ENCODE measurements at regions not wholly inside any gene's neighbourhood (a gene's known extent, or its start where the extent isn't known, plus 50 kb on each side); places are given as distances from the start of the nearest gene placed in this dataset.
A peak's percentile ranks its signal among the peaks of the same experiment; 100 is the strongest.
"Not testable (repeated sequence)": the region's sequence is repeated elsewhere in the genome, so short reads cannot be mapped to it uniquely, and the experiment has no call there.

- DNase-seq: no peak
These were observed 165.4 kb upstream of the ARPP21 start for GRCh38 chr3:35473956-35474355.

- DNase-seq: not testable (repeated sequence)
These were observed 156.8 kb upstream of the ARPP21 start for GRCh38 chr3:35482566-35482965.

GRCh38 chr3:35483131-35483530 lies 156.2 kb upstream of the ARPP21 start:
- no peak for DNase-seq

GRCh38 chr3:35484929-35485530 lies 154.3 kb upstream of the ARPP21 start:
- DNase-seq: peak; percentile 28

DNA sequence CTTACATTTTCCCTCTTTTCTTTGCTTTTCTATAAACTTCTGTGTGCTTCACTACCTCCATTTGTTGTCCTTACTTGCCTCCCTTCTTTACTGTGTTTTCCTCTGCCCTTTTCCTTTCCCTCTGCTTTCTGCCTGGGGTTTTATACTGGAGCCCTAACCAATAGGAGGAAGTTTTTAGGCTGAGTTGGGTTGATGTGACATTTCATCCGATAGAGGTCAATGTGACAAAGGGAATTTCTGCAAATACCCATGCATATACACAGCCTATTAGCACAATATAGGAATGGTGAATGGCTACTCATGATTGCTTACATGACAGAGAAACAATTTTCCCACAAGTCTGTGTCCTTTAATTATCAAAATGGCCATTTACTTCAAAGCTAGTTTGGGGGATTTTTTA lies 153.0 kb upstream of the ARPP21 start:
- DNase-seq: no peak

GRCh38 chr3:35487376-35487775 lies 151.9 kb upstream of the ARPP21 start:
- DNase-seq: no peak

- DNase-seq: no peak
These were observed 150.8 kb upstream of the ARPP21 start for GRCh38 chr3:35488526-35488925.

DNA sequence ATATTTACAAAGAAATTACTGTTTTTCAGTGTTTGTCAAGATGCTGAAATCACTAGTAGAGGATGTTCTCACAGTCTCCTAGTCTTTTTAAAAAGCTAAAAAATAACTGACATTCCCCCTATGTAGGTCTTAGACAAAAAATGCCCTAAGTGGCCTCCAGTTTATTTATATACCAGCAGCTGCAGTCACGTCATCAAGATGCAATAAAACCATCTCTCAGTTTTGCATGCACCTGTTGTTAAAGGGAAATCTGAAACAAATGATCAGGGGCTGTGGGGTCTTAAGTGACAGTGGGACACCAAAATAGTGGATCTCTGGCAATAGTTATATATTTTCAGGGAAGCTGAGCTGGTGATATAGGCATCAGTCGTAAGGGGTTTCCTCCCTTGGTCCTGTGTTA lies 146.5 kb upstream of the ARPP21 start:
- no peak for DNase-seq

- no peak for DNase-seq
These were observed 140.7 kb upstream of the ARPP21 start for GRCh38 chr3:35498506-35499210.

GRCh38 chr3:35500641-35501350 lies 138.5 kb upstream of the ARPP21 start:
- DNase-seq: peak; percentile 21

DNA sequence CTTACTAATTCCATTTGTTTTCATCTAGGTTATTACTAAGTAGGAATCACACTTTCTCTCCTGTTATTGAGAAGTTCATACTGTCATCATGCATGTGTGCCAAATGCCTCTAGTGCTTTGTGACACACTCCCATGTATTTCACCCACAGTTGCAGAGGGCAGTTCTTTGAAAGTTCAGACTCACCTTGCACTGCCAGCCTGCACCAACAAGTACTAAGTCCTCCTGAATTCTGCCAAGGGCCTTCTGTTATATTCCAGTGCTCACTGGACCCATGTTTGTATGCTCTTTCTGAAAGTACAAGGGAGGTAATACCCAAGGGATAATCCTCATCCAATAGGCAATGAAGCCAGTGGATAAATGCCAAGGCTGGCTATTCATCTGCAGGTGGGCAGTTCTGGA lies 136.6 kb upstream of the ARPP21 start:
- no peak for DNase-seq

- no peak for DNase-seq
These were observed 134.1 kb upstream of the ARPP21 start for GRCh38 chr3:35505181-35505580.

DNA sequence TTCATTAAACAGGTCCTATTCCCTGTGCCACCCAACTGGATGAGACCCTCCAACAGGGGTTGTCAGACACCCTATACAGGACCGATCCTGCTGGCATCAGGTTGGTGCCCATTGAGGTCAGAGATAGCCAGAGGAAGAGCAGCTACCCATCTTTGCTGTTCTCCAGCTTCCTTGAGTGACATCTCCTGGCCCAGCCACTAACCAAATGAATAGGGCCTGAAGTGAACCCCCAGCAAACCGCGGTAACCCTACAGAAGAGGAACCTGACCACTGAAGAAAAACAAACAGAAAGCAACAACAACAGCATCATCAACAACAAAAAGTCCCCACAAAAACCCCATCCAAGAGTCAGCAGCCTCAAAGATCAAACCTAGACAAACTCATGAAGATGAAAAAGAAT lies 133.6 kb upstream of the ARPP21 start:
- DNase-seq: no peak

- DNase-seq: no peak
These were observed 119.4 kb upstream of the ARPP21 start for GRCh38 chr3:35519936-35520335.

DNA sequence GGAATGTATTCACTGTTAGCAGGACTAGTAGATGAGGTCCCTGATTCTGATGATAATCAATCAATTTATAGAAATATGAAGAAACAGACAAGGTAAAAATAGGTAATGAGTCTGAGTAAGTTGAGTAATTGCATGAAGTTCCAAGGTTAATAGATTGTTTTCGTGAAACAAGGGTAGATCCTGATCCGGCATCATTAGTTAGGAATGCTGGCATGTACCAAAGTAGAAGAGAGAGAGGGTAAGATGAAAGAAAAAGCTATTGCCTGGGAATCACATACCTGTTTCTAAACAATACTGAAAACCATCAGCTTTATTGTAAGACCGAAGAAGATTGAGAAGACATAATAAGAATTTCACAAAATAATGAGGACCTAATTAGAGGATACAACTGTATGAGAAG lies 118.1 kb upstream of the ARPP21 start:
- DNase-seq: peak; percentile 63

DNA sequence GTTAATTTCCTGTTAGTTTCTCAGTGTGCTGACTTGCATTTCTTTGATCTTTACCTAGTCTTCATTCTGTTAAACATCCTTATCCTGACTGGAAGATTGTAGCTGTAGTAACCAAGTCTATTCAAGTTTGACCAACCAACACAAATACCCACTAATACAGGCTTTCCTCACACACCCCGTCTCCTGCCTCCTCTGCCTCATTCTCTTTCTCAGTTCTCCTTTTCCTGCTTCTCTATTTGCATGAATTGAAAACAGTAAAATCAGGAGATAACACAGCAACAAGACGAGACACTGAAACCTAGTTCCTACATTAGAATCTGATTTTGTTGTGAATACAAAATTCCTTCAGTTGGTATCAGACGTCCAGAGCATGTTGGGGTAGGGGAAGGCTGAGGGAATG lies 116.9 kb upstream of the ARPP21 start:
- DNase-seq: no peak

- no peak for DNase-seq
These were observed 116.3 kb upstream of the ARPP21 start for GRCh38 chr3:35523074-35523473.

- peak; percentile 76 for DNase-seq
These were observed 115.5 kb upstream of the ARPP21 start for GRCh38 chr3:35523838-35524237.

GRCh38 chr3:35524856-35525255 lies 114.5 kb upstream of the ARPP21 start:
- peak; percentile 91 for DNase-seq

- DNase-seq: peak; percentile 65
These were observed 110.6 kb upstream of the ARPP21 start for GRCh38 chr3:35528728-35529127.

DNA sequence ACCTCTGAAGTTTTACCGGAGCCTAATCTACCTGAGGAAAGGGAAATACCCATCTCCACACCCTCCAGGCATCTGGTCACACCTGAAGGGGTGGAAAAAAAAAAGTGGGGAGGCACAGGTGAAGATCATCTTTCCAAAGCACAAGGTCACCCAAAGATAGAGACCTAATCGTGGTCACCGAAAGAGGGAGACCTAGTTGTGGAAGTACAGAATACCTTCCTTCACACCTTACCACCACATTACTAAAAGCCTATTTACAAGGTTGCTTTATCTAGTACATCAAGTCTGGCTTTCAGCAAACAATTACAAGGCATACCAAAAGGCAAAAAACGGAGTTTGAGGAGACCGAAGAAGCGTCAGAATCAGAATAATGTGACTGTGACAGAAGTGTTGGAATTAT lies 110.0 kb upstream of the ARPP21 start:
- no peak for DNase-seq

- DNase-seq: no peak
These were observed 102.1 kb upstream of the ARPP21 start for GRCh38 chr3:35537265-35537664.

DNA sequence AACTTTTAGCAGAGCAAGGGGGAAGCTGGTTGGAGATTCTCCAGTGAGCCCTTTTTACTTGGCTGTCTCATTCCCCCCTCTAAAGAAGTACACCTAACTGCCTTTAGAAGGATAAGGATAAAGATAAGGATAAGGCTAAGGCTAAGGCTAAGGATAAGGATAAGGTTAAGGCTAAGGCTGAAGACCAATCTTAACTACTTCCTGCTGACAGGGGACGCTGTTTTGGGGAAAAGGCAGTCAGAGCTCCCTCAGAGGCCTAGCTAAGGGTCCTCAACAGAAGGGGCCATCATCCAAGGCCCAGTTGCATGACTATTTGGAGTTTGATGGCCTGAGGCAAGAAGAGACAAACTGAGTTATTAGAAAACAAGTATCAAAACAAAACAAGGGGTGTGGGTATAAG lies 94.3 kb upstream of the ARPP21 start:
- DNase-seq: no peak

DNA sequence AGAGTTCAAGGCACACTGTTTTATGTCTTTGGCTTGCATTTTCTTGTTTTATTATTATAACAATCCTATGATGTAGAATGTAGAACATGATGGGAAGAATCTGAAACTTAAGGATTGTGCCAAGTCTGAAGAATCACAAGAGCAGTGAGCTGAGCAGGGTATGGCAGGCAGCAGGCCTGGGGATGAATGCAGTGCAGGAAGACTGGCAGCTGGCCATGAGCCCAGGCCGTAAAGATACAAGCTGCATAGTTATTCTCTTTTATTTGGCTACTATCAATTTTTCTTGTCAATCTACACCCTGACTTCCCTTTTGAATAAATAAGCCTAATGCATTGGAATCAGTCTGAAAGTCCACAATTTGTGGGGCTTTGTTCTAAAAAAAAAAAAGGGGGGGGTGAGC lies 89.6 kb upstream of the ARPP21 start:
- no peak for DNase-seq

All from kidney glomerular epithelial cell (primary cell).